CD4-positive, alpha-beta T cell (primary cell): ENCODE measurements at regions not wholly inside any gene's neighbourhood (a gene's known extent, or its start where the extent isn't known, plus 50 kb on each side); places are given as distances from the start of the nearest gene placed in this dataset.

Experiments used
- ATAC-seq: fragments of 200-7000 bp; cut with Tn5 transposase; one replicate; pipeline ENCODE4 v1.10.0; 2022; ENCODE audit warnings: mild to moderate bottlenecking; ENCODE audit not compliant: poor library complexity
- CTCF ChIA-PET: fragments of 350-600 bp; sonication (Branson Sonifier 250); formaldehyde crosslinking; loops from one replicate; lab custom pipeline; 2021; ENCODE audit warnings: antibody characterized with exemption, inconsistent platforms; lab: Charles Lee
- POLR2A ChIA-PET: fragments of 350-600 bp; sonication (Branson Sonifier 250); formaldehyde crosslinking; loops from one replicate; lab custom pipeline; 2021; ENCODE audit warnings: antibody characterized with exemption, inconsistent platforms; lab: Charles Lee
- DNase-seq, 14 experiments: peaks; one replicate each; pipeline ENCODE4 v3.0.0-alpha.2; 2013 to 2020; ENCODE audit warnings: mixed read lengths in 2 of 14
- H3K27ac ChIP-seq, 2 donors: one replicate each; pipeline versions ENCODE4 v1.5.1 to v1.7.0; 2013; ENCODE audit warnings: low read length in 2 of 2, low read depth in 1 of 2, mild to moderate bottlenecking in 1 of 2
- H3K27me3 ChIP-seq, 2 experiments: 1 replicate in 1 of 2; 2 replicates in 1 of 2; pipeline versions ENCODE4 v1.6.1 to v1.7.0; 2013; ENCODE audit warnings: low read length in 2 of 2, control low read depth in 1 of 2, mild to moderate bottlenecking in 1 of 2, moderate library complexity in 1 of 2; ENCODE audit not compliant: insufficient read depth in 2 of 2, control insufficient read depth in 1 of 2
- H3K36me3 ChIP-seq: one replicate; pipeline ENCODE4 v1.6.1; 2013; ENCODE audit warnings: low read length, control low read depth; ENCODE audit not compliant: insufficient read depth
- H3K4me1 ChIP-seq: one replicate; pipeline ENCODE4 v1.6.1; 2013; ENCODE audit warnings: low read length, control low read depth; ENCODE audit not compliant: insufficient read depth
- H3K4me3 ChIP-seq: one replicate; pipeline ENCODE4 v1.5.1; 2013; ENCODE audit warnings: mild to moderate bottlenecking, low read length, moderate library complexity
- H3K9me3 ChIP-seq, 2 experiments: 1 replicate in 1 of 2; 2 replicates in 1 of 2; pipeline versions ENCODE4 v1.6.1 to v1.7.0; 2013; ENCODE audit warnings: low read length in 2 of 2, mild to moderate bottlenecking in 2 of 2, control low read depth in 1 of 2, moderate library complexity in 1 of 2; ENCODE audit not compliant: control insufficient read depth in 1 of 2, insufficient read depth in 1 of 2
- H3K27ac Mint-ChIP-seq: one replicate; pipeline ENCODE4 v1.8.0; 2020; ENCODE audit warnings: mixed read lengths
- H3K27me3 Mint-ChIP-seq: one replicate; pipeline ENCODE4 v1.8.0; 2021; ENCODE audit warnings: mixed read lengths
- H3K36me3 Mint-ChIP-seq: one replicate; pipeline ENCODE4 v1.8.0; 2021; ENCODE audit warnings: low read depth, mixed read lengths
- H3K4me1 Mint-ChIP-seq: one replicate; pipeline ENCODE4 v1.8.0; 2021; ENCODE audit warnings: low read depth, mixed read lengths
- H3K4me3 Mint-ChIP-seq: one replicate; pipeline ENCODE4 v1.8.0; 2020; ENCODE audit warnings: mild to moderate bottlenecking, mixed read lengths
- H3K9me3 Mint-ChIP-seq: one replicate; pipeline ENCODE4 v1.8.0; 2020; ENCODE audit warnings: mixed read lengths
- intact Hi-C, 2 experiments: fragments of 100-400 bp; cut with DNase I in 1 of 2; cut with micrococcal nuclease in 1 of 2; formaldehyde crosslinking; loops; one replicate each; pipeline versions ENCODE4 v1.15.1 to v1.9.0; 2023 to 2025; cut with DNase I, micrococcal nuclease
- TF ChIP-seq, protein P1 (sequence below): fragments of 200-600 bp; IDR thresholded peaks from one replicate; pipeline ENCODE4 v1.8.0; 2022; ENCODE audit warnings: antibody characterized with exemption, mild to moderate bottlenecking

DNA sequence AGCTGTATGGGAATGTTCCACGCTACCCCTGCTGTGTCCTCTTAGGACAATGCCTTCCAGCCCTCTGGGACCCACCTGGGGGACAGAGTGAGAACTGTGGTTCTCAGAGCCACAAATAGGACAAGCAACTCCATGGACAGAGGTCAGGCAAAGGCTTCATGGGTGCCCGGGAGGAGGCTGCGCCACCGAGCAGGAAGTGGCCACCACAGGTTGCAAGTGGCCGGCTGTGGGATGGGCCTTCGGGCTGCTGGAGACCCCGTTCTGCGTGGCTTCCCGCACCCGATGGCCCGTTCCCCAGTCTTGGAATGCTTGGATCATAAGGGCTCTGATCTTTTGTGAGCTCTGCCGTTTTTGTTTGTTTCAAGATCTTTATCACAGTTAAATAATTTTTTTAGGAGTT lies 118.8 kb downstream of the BOD1 start:
- H3K27me3 Mint-ChIP-seq = peaks cover 18% of the 10 kb centered on the region

DNA sequence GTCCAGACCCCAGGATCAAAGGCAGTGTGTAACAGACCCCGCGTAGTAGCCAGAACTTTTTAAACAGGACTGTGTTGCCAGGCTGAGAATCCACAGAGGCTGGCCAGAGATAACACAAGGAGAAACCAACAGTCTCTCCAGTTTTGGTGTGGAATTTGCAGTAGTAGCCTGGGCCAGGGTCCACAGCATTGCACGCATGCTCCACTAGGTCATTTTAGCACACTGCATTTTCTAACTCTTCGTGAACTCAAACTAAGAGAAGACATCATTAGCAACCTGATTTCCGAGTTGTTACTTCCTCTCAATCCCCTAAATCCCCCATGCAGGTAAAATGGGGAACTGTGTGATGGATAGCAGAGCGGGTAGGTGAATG lies 119.6 kb downstream of the BOD1 start:
- Mint-ChIP-seq H3K9me3 (no peaks in the 10 kb centered on the region), H3K4me1 (no peaks in the 10 kb centered on the region), H3K36me3 (no peaks in the 10 kb centered on the region), H3K4me3 (no peak overlapping the region), H3K27me3 (peaks cover 25% of the 10 kb centered on the region), H3K27ac (no peak overlapping the region)
- intact Hi-C loops = no loop called here
- no peak for DNase-seq
- ATAC-seq = no peak
- no peak overlapping the region for H3K27ac ChIP-seq
- no peak overlapping the region for H3K4me3 ChIP-seq
- H3K27me3 ChIP-seq = peaks cover 0 to 7% of the 10 kb centered on the region in 2 experiments
- H3K9me3 ChIP-seq = peaks cover 0 to 14% of the 10 kb centered on the region in 2 experiments
- POLR2A ChIA-PET = no interaction called here
- no peaks in the 10 kb centered on the region for H3K36me3 ChIP-seq
- no peaks in the 10 kb centered on the region for H3K4me1 ChIP-seq
- TF ChIP-seq, protein P1, sequence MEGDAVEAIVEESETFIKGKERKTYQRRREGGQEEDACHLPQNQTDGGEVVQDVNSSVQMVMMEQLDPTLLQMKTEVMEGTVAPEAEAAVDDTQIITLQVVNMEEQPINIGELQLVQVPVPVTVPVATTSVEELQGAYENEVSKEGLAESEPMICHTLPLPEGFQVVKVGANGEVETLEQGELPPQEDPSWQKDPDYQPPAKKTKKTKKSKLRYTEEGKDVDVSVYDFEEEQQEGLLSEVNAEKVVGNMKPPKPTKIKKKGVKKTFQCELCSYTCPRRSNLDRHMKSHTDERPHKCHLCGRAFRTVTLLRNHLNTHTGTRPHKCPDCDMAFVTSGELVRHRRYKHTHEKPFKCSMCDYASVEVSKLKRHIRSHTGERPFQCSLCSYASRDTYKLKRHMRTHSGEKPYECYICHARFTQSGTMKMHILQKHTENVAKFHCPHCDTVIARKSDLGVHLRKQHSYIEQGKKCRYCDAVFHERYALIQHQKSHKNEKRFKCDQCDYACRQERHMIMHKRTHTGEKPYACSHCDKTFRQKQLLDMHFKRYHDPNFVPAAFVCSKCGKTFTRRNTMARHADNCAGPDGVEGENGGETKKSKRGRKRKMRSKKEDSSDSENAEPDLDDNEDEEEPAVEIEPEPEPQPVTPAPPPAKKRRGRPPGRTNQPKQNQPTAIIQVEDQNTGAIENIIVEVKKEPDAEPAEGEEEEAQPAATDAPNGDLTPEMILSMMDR = no peak
- CTCF ChIA-PET = no interaction called here

More for the DNA sequence above, 118.8 kb downstream of the BOD1 start:
- Histone ChIP-seq H3K27ac (no peak overlapping the region), H3K36me3 (no peaks in the 10 kb centered on the region), H3K9me3 (peaks cover 0 to 8% of the 10 kb centered on the region in 2 experiments), H3K4me3 (no peak overlapping the region), H3K27me3 (peaks cover 3 to 4% of the 10 kb centered on the region in 2 experiments), H3K4me1 (no peaks in the 10 kb centered on the region)
- CTCF ChIA-PET = no interaction called here
- Mint-ChIP-seq H3K9me3 (no peaks in the 10 kb centered on the region), H3K4me3 (no peak overlapping the region), H3K4me1 (no peaks in the 10 kb centered on the region), H3K27ac (no peak overlapping the region), H3K36me3 (no peaks in the 10 kb centered on the region)
- intact Hi-C loops = no loop called here
- TF ChIP-seq, protein P1 = no peak
- ATAC-seq (no peak), DNase-seq (no peak)
- POLR2A ChIA-PET = no interaction called here

GRCh38 chr5:173496129-173496882 lies 120.1 kb downstream of the BOD1 start:
- intact Hi-C loops = no loop called here
- peaks cover 29% of the 10 kb centered on the region for H3K27me3 Mint-ChIP-seq
- Histone ChIP-seq H3K27me3 (peaks cover 0 to 7% of the 10 kb centered on the region in 2 experiments), H3K4me1 (no peaks in the 10 kb centered on the region), H3K36me3 (no peaks in the 10 kb centered on the region), H3K4me3 (no peak overlapping the region), H3K27ac (no peak overlapping the region), H3K9me3 (peaks cover 0 to 14% of the 10 kb centered on the region in 2 experiments)
- no peaks in the 10 kb centered on the region for H3K9me3 Mint-ChIP-seq
- no peak for DNase-seq
- no peak overlapping the region for H3K4me3 Mint-ChIP-seq
- H3K36me3 Mint-ChIP-seq = no peaks in the 10 kb centered on the region
- TF ChIP-seq, protein P1 = no peak
- POLR2A ChIA-PET = no interaction called here
- CTCF ChIA-PET = no interaction called here
- ATAC-seq = no peak
- no peaks in the 10 kb centered on the region for H3K4me1 Mint-ChIP-seq
- H3K27ac Mint-ChIP-seq = no peak overlapping the region
